PC-9 (cell line): ENCODE measurements at regions not wholly inside any gene's neighbourhood (a gene's known extent, or its start where the extent isn't known, plus 50 kb on each side); places are given as distances from the start of the nearest gene placed in this dataset.

Experiments used
- CTCF ChIP-seq: fragments of 200-600 bp; sonication (generic); conservative IDR thresholded peaks from 2 replicates; pipeline ENCODE4 v1.6.1; 2017; ENCODE audit warnings: mixed run types, antibody characterized with exemption, mild to moderate bottlenecking, moderate library complexity
- EZH2 ChIP-seq: fragments of 200-600 bp; sonication (generic); IDR thresholded peaks from 2 replicates; pipeline ENCODE4 v1.8.0; 2017; ENCODE audit warnings: antibody characterized with exemption, low read depth

DNA sequence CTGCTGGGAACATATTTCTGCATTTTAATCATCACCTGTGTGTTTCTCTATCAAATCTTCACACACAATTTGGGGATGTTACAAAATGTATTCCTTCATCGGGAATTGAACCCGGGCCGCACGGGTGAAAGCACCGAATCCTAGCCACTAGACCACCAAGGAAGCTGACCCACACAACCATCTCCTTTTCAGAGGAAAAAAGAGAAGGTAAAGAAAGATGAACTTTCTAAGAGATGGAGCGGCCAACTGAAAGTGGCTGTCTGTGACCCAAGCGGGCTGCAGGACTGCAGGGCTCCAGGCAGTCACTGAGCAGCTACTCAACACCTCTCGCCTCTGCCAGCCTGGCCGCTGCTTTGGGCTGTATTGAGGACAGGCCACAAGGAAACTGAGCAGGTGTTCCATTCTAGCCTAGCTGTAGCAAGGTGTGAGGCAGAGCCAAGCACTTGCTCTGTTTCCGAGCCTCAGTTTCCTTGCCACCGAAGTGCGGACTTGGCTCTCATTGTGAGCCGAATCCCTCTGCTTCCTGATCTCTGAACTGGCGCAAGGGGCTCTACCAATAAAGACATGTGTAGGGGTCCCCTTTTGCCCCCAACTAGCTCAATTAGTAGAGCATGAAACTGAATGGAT lies 156.9 kb upstream of the NBPF11 start:
- no peak for TF ChIP-seq CTCF
- TF ChIP-seq EZH2: no peak
